ENCODE measurements at regions not wholly inside any gene's neighbourhood (a gene's known extent, or its start where the extent isn't known, plus 50 kb on each side); places are given as distances from the start of the nearest gene placed in this dataset.

DNA sequence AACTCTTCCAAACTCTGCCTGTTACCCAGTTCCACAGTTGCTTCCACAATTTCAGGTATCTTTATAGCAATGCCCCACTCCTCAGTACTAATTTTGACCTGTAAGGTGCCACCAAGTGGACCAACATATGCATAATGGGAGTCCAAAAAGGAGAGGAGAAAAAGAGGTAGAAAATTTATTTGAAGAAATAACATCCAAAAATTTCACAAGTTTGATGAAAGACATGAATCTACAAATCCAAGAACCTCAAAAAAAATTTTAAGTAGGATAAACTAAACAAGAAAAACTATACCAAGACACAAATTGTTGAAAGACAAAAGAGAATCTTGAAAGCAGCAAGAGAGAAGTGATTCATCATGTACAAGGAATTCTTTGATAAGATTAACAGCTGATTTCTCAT is 79.8 kb downstream of the BARX1 start:
- no peaks in the 10 kb centered on the region for H3K27me3 ChIP-seq
- H3K36me3 ChIP-seq (replicated peaks in 1 of 2; ENCODE audit: insufficient read depth in 1 of 2, low read depth in 2 of 2) = no peaks in the 10 kb centered on the region
- H3K4me1 ChIP-seq = no peaks in the 10 kb centered on the region
- no peak overlapping the region for H3K4me3 ChIP-seq
- no peak overlapping the region for H3K27ac ChIP-seq
- ATAC-seq (no peak), DNase-seq (no peak)
- intact Hi-C loops (cut with DNase I) = no loop called here
- peaks cover 0 to 10% (median 0%) of the 10 kb centered on the region in 3 donors for H3K9me3 ChIP-seq
- TF ChIP-seq POLR2A (IDR thresholded peaks at IDR 0.05) = no peak
- TF ChIP-seq, protein P1, sequence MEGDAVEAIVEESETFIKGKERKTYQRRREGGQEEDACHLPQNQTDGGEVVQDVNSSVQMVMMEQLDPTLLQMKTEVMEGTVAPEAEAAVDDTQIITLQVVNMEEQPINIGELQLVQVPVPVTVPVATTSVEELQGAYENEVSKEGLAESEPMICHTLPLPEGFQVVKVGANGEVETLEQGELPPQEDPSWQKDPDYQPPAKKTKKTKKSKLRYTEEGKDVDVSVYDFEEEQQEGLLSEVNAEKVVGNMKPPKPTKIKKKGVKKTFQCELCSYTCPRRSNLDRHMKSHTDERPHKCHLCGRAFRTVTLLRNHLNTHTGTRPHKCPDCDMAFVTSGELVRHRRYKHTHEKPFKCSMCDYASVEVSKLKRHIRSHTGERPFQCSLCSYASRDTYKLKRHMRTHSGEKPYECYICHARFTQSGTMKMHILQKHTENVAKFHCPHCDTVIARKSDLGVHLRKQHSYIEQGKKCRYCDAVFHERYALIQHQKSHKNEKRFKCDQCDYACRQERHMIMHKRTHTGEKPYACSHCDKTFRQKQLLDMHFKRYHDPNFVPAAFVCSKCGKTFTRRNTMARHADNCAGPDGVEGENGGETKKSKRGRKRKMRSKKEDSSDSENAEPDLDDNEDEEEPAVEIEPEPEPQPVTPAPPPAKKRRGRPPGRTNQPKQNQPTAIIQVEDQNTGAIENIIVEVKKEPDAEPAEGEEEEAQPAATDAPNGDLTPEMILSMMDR (IDR thresholded peaks at IDR 0.05) = no peak

- H3K4me3 ChIP-seq = no peak overlapping the region
- ATAC-seq (no peak), DNase-seq (no peak)
- no peaks in the 10 kb centered on the region for H3K36me3 ChIP-seq (replicated peaks in 1 of 2; ENCODE audit: insufficient read depth in 1 of 2, low read depth in 2 of 2)
- TF ChIP-seq POLR2A (IDR thresholded peaks at IDR 0.05) = no peak
- TF ChIP-seq, protein P1 (IDR thresholded peaks at IDR 0.05) = no peak
- peaks cover 0 to 10% (median 0%) of the 10 kb centered on the region in 3 donors for H3K9me3 ChIP-seq
- no peak overlapping the region for H3K27ac ChIP-seq
- H3K4me1 ChIP-seq = no peaks in the 10 kb centered on the region
- no peaks in the 10 kb centered on the region for H3K27me3 ChIP-seq
- intact Hi-C loops (cut with DNase I) = no loop called here
Measured at GRCh38 chr9:93874242-93874641, 80.9 kb downstream of the BARX1 start.

- H3K36me3 ChIP-seq (replicated peaks in 1 of 2; ENCODE audit: insufficient read depth in 1 of 2, low read depth in 2 of 2) = no peaks in the 10 kb centered on the region
- H3K4me3 ChIP-seq = no peak overlapping the region
- intact Hi-C loops (cut with DNase I) = no loop called here
- no peak overlapping the region for H3K27ac ChIP-seq
- DNase-seq = peak in 1 of 4 donors; percentile 44
- no peak for ATAC-seq
- WGBS, 2 donors = 69 to 71% methylated on average over 4 of the region's 4 CpGs
- TF ChIP-seq, protein P1 (IDR thresholded peaks at IDR 0.05) = peak in 2 of 7 experiments; percentile 25 to 42
- no peak for TF ChIP-seq POLR2A (IDR thresholded peaks at IDR 0.05)
- H3K4me1 ChIP-seq = no peaks in the 10 kb centered on the region
- H3K9me3 ChIP-seq = peaks cover 0 to 10% (median 0%) of the 10 kb centered on the region in 3 donors
- H3K27me3 ChIP-seq = no peaks in the 10 kb centered on the region
Measured at GRCh38 chr9:93871286-93871685, 83.9 kb downstream of the BARX1 start.

DNA sequence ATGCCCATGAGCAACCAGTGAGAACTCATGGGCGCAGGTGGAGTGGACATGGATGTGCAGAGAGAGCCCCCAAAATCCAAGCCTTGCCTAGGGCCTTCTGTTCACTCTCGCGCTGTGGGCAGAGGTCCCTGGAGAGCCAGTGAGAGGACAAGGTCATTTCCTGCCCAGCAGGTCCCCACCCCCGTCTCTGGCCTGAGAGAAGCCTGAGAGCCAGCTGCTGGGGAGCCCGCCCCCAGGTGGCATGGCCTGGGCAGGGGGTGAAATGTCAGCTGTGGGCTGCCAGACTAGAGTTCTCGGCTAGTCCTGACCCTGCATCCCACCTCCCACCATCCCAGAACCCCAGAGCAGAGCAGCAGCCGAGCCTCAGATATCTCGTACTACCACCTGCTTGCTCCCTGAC is 85.3 kb downstream of the BARX1 start:
- intact Hi-C loops (cut with DNase I) = no loop called here
- Histone ChIP-seq H3K27ac (no peak overlapping the region), H3K4me3 (no peak overlapping the region), H3K4me1 (no peaks in the 10 kb centered on the region), H3K9me3 (peaks cover 0 to 9% (median 0%) of the 10 kb centered on the region in 3 donors), H3K27me3 (no peaks in the 10 kb centered on the region), H3K36me3 (replicated peaks in 1 of 2; ENCODE audit: insufficient read depth in 1 of 2, low read depth in 2 of 2) (no peaks in the 10 kb centered on the region)
- 59 to 63% methylated on average over 5 to 8 of the region's 8 CpGs for WGBS, 2 donors
- TF ChIP-seq POLR2A (IDR thresholded peaks at IDR 0.05) = no peak
- TF ChIP-seq, protein P1 (IDR thresholded peaks at IDR 0.05) = no peak
- ATAC-seq (no peak), DNase-seq (peak in 1 of 4 donors; percentile 30)

DNA sequence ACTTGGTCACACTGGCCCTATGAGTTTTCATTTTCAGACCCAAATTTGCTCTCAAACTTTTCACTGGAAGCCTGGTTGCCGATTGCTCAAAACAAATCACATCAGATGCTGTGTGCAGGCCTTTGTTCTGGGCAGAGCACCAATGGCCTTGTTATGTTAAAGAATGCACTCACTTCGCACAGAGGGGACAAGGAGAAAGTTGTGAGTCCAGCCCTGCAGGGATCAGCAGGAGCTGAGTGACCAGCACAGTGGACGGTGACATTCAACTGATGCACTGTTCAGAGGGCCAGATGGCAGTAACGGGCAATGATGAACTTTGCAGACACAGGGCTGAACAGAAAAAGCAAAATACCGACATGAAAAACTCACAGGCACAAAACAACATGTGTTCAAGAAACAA is 86.1 kb downstream of the BARX1 start:
- TF ChIP-seq, protein P1 (IDR thresholded peaks at IDR 0.05) = no peak
- TF ChIP-seq POLR2A (IDR thresholded peaks at IDR 0.05) = no peak
- Histone ChIP-seq H3K4me1 (no peaks in the 10 kb centered on the region), H3K27ac (no peak overlapping the region), H3K27me3 (no peaks in the 10 kb centered on the region), H3K4me3 (no peak overlapping the region), H3K9me3 (peaks cover 0 to 1% (median 0%) of the 10 kb centered on the region in 3 donors), H3K36me3 (replicated peaks in 1 of 2; ENCODE audit: insufficient read depth in 1 of 2, low read depth in 2 of 2) (no peaks in the 10 kb centered on the region)
- WGBS, 2 donors = 87 to 88% methylated on average over 5 of the region's 5 CpGs
- DNase-seq = no peak
- no peak for ATAC-seq
- intact Hi-C loops (cut with DNase I) = no loop called here

All from body of pancreas (tissue), 4 donors.